ENCODE measurements at regions not wholly inside any gene's neighbourhood (a gene's known extent, or its start where the extent isn't known, plus 50 kb on each side); places are given as distances from the start of the nearest gene placed in this dataset.
"Not testable (repeated sequence)": the region's sequence is repeated elsewhere in the genome, so short reads cannot be mapped to it uniquely, and the experiment has no call there.

DNA sequence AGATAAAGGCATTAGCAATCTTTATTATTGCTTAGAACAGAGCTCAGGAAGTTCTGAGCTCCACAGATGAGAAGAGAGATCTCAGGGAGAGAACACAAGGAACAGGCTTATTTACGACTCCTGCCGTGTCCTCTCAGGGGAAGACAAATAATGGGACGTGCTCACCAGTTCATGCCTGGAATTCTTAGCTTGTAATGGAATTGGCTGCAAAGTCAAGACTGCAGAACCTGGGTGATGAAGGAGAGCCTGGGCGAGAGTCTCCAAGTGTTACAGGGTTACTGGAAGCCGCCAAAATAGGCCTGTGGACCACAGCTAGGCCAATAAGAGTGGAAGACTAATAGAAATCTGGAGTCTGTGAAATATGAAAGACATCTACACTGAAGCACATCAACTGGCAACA lies 174.5 kb upstream of the ADAMTSL1 start:
- DNase-seq: no peak

- not testable (repeated sequence) for DNase-seq
Measured at GRCh38 chr9:18305167-18305806, 168.7 kb upstream of the ADAMTSL1 start.

DNA sequence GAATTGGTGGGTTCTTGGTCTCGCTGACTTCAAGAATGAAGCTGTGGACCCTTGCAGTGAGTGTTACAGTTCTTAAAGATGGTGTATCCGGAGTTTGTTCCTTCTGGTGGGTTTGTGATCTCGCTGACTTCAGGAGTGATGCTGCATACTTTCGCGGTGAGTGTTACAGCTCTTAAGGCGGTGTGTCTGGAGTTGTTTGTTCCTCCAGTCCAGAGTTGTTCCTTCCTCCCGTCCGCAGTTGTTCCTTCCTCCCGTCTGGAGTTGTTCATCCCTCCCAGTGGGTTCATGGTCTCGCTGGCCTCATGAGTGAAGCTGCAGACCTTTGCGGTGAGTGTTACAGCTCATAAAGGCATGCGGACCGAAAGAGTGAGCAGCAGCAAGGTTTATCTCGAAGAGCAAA lies 159.6 kb upstream of the ADAMTSL1 start:
- DNase-seq: no peak

- DNase-seq: no peak
Measured at GRCh38 chr9:18317896-18318295, 156.1 kb upstream of the ADAMTSL1 start.

GRCh38 chr9:18319918-18320445 lies 154.0 kb upstream of the ADAMTSL1 start:
- no peak for DNase-seq

- no peak for DNase-seq
Measured at GRCh38 chr9:18324928-18325745, 148.8 kb upstream of the ADAMTSL1 start.

DNA sequence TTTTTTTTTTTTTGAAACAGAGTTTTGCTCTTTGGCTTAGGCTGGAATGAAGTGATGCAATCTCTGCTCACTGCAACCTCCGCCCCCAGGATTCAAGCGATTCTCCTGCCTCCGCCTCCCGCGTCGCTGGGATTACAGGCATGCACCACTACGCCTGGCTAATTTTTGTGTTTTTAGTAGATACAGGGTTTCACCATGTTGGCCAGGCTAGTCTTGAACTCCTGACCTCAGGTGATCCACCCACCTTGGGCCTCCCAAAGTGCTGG lies 148.3 kb upstream of the ADAMTSL1 start:
- DNase-seq: not testable (repeated sequence)

GRCh38 chr9:18327121-18327520 lies 146.8 kb upstream of the ADAMTSL1 start:
- DNase-seq: no peak

DNA sequence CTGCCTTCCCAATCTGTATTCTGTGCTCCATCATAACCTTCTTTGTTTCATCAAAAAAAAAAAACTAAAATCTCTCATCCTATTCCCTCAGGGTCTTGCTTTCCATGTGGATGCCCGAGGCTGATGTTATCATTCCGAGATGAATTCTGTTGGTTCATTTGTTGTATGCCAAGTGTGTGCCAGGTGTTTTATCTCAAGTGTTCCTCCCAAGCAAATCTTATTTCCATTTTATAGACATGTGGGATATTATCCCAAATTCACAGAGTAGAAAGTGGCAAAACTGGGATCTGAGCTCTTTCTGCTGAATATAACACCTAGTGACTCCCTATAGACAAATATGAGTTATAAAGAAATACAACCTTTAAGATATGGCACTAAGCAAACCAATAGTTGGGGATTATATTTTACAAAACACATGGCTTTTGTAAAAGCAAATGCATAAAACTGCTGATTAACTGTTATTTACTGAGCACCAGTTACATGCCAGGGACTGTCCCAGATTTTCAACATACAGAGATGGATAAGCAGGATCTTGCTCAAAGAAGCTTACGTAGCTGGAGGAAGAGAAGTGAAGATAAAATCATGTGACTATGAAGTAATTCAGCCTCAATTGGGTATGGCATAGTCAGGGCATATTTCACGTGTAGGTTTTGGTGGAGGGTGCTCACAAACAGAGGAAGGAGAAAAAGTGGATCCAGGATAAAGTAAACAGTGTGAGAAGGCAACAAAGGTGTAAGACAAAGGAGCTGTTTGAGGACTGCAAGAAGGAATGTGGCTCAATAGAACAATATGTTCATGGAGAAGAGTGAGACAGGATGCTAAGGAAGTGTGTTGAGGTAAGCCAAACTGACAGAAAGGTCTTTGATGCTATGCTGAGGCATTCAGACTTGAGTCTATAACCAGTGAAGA lies 143.3 kb upstream of the ADAMTSL1 start:
- DNase-seq: no peak

DNA sequence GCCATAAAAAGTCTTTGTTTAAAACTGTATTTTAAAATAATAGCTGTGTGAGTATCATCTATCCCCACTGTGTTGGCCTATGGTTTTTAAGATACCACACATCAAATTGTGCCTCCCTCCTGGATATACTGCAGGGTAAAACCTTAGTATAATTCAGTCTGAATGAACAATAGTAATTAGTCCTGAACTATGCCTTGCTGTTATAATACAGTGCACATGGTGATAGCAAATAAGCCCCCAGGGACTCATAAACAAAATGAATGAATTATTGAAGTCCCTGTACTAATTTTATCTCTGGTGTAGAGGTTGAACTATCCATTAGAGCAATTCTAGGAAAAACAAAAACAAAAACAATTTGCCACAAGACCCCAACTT lies 142.7 kb upstream of the ADAMTSL1 start:
- DNase-seq: no peak

DNA sequence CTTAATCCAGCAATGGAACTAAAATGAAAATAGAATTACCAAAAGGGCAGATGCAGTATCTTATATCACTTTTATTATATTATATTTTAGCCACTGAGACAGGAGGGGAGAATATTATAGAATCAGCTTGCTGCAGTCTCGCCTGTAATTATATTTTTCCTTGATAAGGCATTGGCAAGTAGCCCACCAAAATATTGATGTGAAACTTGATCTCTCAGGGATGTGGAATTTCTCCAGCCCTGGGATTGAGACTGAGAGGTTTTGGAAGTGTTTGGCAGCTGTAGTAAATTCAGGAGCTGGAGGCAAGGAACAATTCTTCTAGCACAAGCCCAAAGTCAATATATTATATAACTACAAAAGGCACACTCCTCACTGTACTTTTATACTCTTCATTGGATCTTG lies 142.1 kb upstream of the ADAMTSL1 start:
- no peak for DNase-seq

- no peak for DNase-seq
Measured at GRCh38 chr9:18333157-18333556, 140.8 kb upstream of the ADAMTSL1 start.

GRCh38 chr9:18335825-18336224 lies 138.1 kb upstream of the ADAMTSL1 start:
- no peak for DNase-seq

GRCh38 chr9:18338042-18338441 lies 135.9 kb upstream of the ADAMTSL1 start:
- no peak for DNase-seq

GRCh38 chr9:18343784-18344183 lies 130.2 kb upstream of the ADAMTSL1 start:
- no peak for DNase-seq

DNA sequence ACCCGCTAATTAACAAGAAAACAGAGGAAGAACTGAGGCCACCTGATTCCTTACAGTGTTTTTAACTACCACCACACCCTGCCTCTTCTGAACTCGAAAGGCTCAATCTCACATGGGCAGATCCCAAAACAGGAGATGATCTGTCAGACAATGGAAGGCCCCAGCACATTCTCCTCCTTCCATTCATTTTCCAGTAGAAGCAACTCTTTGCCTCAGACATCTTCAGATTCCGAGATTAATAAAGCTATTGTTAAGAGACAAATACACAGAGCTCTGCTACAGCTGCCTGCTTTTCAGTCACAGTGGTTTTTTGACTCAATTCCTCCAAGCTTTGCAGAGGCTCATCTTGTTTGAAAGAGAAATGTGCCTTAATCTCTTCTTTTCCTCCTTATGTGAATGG lies 127.2 kb upstream of the ADAMTSL1 start:
- no peak for DNase-seq

- no peak for DNase-seq
Measured at GRCh38 chr9:18347386-18348082, 126.4 kb upstream of the ADAMTSL1 start.

DNA sequence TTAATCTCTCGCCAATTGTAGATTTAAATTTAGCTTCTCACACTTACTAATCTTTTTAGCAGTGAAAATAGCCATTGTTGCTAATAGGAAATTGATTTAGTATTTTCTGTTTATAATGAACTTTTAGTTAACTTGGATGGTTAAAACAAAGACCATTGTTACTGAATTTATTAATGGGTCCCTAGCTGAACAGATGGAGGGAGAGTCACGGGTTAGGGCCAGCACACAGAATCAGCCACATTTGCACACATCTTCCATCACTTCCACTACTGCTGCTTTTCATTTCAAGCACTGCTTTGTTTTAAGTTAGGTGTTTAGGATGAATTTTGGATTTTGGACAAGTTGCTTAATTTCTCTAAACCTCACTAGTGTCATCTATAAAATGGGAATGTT lies 125.9 kb upstream of the ADAMTSL1 start:
- no peak for DNase-seq

DNA sequence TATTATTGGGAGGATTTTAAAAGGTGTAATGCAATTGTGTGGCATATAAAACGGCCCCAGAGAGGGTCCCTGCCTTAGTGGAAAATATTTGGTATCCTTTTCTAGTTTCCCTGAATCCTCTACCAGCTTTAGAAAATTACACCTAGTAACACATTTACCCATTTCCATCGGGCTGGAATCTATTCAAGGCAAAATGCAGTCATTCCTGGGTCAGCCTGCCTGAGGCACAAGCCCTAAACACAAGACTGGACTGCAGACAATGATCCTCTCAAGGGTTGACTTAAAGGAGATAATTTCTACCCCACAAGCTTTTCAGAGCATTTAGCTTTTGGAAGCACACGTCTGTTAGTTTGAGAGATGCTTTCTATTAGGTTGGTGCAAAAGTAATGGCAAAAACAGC lies 124.4 kb upstream of the ADAMTSL1 start:
- no peak for DNase-seq

DNA sequence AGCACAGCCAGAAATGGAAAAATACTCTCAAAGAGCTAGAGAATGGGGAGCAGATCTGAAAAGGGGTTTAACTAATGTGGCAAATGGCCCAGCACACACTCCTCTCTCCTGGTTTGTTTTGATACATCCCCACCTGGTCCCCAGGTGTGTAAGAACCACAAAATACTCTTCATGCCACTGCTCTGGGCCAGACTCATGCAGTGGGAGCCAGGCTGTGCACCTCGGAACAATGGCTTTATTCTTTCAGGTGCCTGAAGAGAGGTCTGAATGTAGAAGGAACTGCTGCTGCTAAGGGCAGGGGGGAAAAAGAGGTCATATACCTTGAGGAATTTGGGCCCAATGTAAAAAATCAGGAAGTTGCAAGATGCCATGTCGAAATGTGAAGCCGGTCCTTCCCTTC lies 123.9 kb upstream of the ADAMTSL1 start:
- DNase-seq: no peak

GRCh38 chr9:18350995-18351595 lies 122.9 kb upstream of the ADAMTSL1 start:
- no peak for DNase-seq

DNA sequence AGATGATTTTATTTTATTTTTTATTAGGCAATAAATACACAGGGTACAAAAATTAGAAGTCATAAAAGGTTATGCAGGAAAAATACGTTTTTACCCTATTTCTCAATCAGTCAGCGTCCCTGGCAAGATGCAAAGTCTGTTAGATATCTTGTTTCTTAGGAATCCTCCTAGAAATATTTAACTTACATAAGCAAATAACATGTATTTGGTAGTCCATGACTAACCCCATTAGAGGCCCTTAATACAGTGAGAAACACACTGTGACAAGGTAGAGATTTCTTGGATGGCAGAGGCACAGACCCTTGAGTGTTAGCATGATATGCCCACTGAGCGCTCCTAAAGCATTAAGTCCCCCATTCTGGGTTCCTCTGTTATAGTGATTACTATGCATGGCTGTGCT lies 121.2 kb upstream of the ADAMTSL1 start:
- DNase-seq: no peak

GRCh38 chr9:18353473-18353872 lies 120.5 kb upstream of the ADAMTSL1 start:
- DNase-seq: no peak

Data from amniotic stem cell (primary cell).